Nephron (organoid): ENCODE measurements at regions not wholly inside any gene's neighbourhood (a gene's known extent, or its start where the extent isn't known, plus 50 kb on each side); places are given as distances from the start of the nearest gene placed in this dataset.

ENCODE experiments used
- H3K27ac Mint-ChIP-seq, 3 experiments: 2 replicates each; pipeline ENCODE4 v1.8.0; 2020; ENCODE audit warnings: mixed read lengths in 3 of 3, mild to moderate bottlenecking in 2 of 3, moderate library complexity in 1 of 3
- H3K27me3 Mint-ChIP-seq: 2 replicates; pipeline ENCODE4 v1.8.0; 2021; ENCODE audit warnings: low read depth, mild to moderate bottlenecking, moderate library complexity, mixed read lengths
- H3K36me3 Mint-ChIP-seq: 2 replicates; pipeline ENCODE4 v1.8.0; 2020; ENCODE audit warnings: low read depth, mixed read lengths
- H3K4me1 Mint-ChIP-seq: 2 replicates; pipeline ENCODE4 v1.8.0; 2020; ENCODE audit warnings: mixed read lengths
- H3K4me3 Mint-ChIP-seq, 3 experiments: 2 replicates each; pipeline ENCODE4 v1.8.0; 2020; ENCODE audit warnings: mild to moderate bottlenecking in 3 of 3, mixed read lengths in 3 of 3, moderate library complexity in 2 of 3
- H3K9me3 Mint-ChIP-seq: 2 replicates; pipeline ENCODE4 v1.8.0; 2020; ENCODE audit warnings: mixed read lengths
- CTCF ChIP-seq, 3 experiments: fragments of 200-600 bp; sonication (generic); IDR thresholded peaks; one replicate each; pipeline ENCODE4 v1.5.0; 2021; ENCODE audit warnings: antibody characterized with exemption in 3 of 3; ENCODE audit not compliant: unreplicated experiment in 3 of 3

- no peak overlapping the region for H3K4me3 Mint-ChIP-seq
- H3K9me3 Mint-ChIP-seq: no peaks in the 10 kb centered on the region
- no peaks in the 10 kb centered on the region for H3K4me1 Mint-ChIP-seq
- no peaks in the 10 kb centered on the region for H3K36me3 Mint-ChIP-seq
- no peak for TF ChIP-seq CTCF (IDR thresholded peaks at IDR 0.05; ENCODE audit: unreplicated experiment in 3 of 3)
- no peak overlapping the region for H3K27ac Mint-ChIP-seq
- peaks cover 3% of the 10 kb centered on the region for H3K27me3 Mint-ChIP-seq
Observed at GRCh38 chr2:223668302-223668998, 66.3 kb upstream of the SCG2 start.

- Mint-ChIP-seq H3K4me1 (no peaks in the 10 kb centered on the region), H3K27me3 (peaks cover 10% of the 10 kb centered on the region), H3K36me3 (peaks cover 3% of the 10 kb centered on the region), H3K4me3 (no peak overlapping the region), H3K27ac (no peak overlapping the region), H3K9me3 (peaks cover 8% of the 10 kb centered on the region)
- no peak for TF ChIP-seq CTCF (IDR thresholded peaks at IDR 0.05; ENCODE audit: unreplicated experiment in 3 of 3)
Observed at GRCh38 chr2:223654384-223654915, 52.3 kb upstream of the SCG2 start.

GRCh38 chr2:223652902-223653301 lies 50.7 kb upstream of the SCG2 start:
- no peak for TF ChIP-seq CTCF (IDR thresholded peaks at IDR 0.05; ENCODE audit: unreplicated experiment in 3 of 3)
- no peak overlapping the region for H3K4me3 Mint-ChIP-seq
- peaks cover 3% of the 10 kb centered on the region for H3K9me3 Mint-ChIP-seq
- no peaks in the 10 kb centered on the region for H3K4me1 Mint-ChIP-seq
- peaks cover 10% of the 10 kb centered on the region for H3K27me3 Mint-ChIP-seq
- H3K36me3 Mint-ChIP-seq: no peaks in the 10 kb centered on the region
- no peak overlapping the region for H3K27ac Mint-ChIP-seq

- no peak overlapping the region for H3K4me3 Mint-ChIP-seq
- no peak for TF ChIP-seq CTCF (IDR thresholded peaks at IDR 0.05; ENCODE audit: unreplicated experiment in 3 of 3)
- no peaks in the 10 kb centered on the region for H3K4me1 Mint-ChIP-seq
- H3K36me3 Mint-ChIP-seq: no peaks in the 10 kb centered on the region
- no peak overlapping the region for H3K27ac Mint-ChIP-seq
- H3K27me3 Mint-ChIP-seq: peaks cover 13% of the 10 kb centered on the region
- peaks cover 3% of the 10 kb centered on the region for H3K9me3 Mint-ChIP-seq
Observed at GRCh38 chr2:223652122-223652521, 50.0 kb upstream of the SCG2 start.
